ENCODE measurements at regions not wholly inside any gene's neighbourhood (a gene's known extent, or its start where the extent isn't known, plus 50 kb on each side); places are given as distances from the start of the nearest gene placed in this dataset.

GRCh38 chr14:40282196-40282595, 850.0 kb upstream of the FBXO33 start:
- no peak for DNase-seq (ENCODE audit: low read depth in 2 of 2)
- Histone ChIP-seq H2AFZ (ENCODE audit: low read length) (no peak overlapping the region), H3K4me3 (replicated peaks in 1 of 4; ENCODE audit: control extremely low read depth in 1 of 4, insufficient read depth in 1 of 4, low read depth in 3 of 4, low read length in 4 of 4) (no peak overlapping the region), H4K20me1 (ENCODE audit: control insufficient read depth, extremely low read depth, insufficient read depth, low read length) (no peaks in the 10 kb centered on the region), H3K9me3 (ENCODE audit: control insufficient read depth, insufficient read depth, low read depth, low read length) (no peaks in the 10 kb centered on the region), H3K4me2 (ENCODE audit: extremely low read depth, insufficient read depth, low read length) (no peak overlapping the region), H3K27ac (ENCODE audit: insufficient read depth, low read length) (no peak overlapping the region), H3K36me3 (ENCODE audit: control insufficient read depth, insufficient read depth, low read length) (no peaks in the 10 kb centered on the region), H3K79me2 (ENCODE audit: control insufficient read depth, insufficient read depth, low read length) (no peaks in the 10 kb centered on the region), H3K9ac (ENCODE audit: insufficient read depth, low read length) (no peak overlapping the region), H3K4me1 (ENCODE audit: control insufficient read depth, extremely low read depth, insufficient read depth, low read length) (no peaks in the 10 kb centered on the region), H3K27me3 (ENCODE audit: control insufficient read depth, insufficient read depth, low read length) (no peaks in the 10 kb centered on the region)
- no peak for TF ChIP-seq EZH2 (IDR thresholded peaks at IDR 0.05; ENCODE audit: low read length, missing control alignments)

GRCh38 chr14:40280652-40281051, 848.4 kb upstream of the FBXO33 start:
- Histone ChIP-seq H3K4me3 (replicated peaks in 1 of 4; ENCODE audit: control extremely low read depth in 1 of 4, insufficient read depth in 1 of 4, low read depth in 3 of 4, low read length in 4 of 4) (no peak overlapping the region), H3K4me2 (ENCODE audit: extremely low read depth, insufficient read depth, low read length) (no peak overlapping the region), H3K9ac (ENCODE audit: insufficient read depth, low read length) (no peak overlapping the region), H4K20me1 (ENCODE audit: control insufficient read depth, extremely low read depth, insufficient read depth, low read length) (no peaks in the 10 kb centered on the region), H3K27me3 (ENCODE audit: control insufficient read depth, insufficient read depth, low read length) (no peaks in the 10 kb centered on the region), H3K36me3 (ENCODE audit: control insufficient read depth, insufficient read depth, low read length) (no peaks in the 10 kb centered on the region), H3K27ac (ENCODE audit: insufficient read depth, low read length) (no peak overlapping the region), H3K9me3 (ENCODE audit: control insufficient read depth, insufficient read depth, low read depth, low read length) (no peaks in the 10 kb centered on the region), H3K4me1 (ENCODE audit: control insufficient read depth, extremely low read depth, insufficient read depth, low read length) (no peaks in the 10 kb centered on the region), H2AFZ (ENCODE audit: low read length) (no peak overlapping the region), H3K79me2 (ENCODE audit: control insufficient read depth, insufficient read depth, low read length) (no peaks in the 10 kb centered on the region)
- TF ChIP-seq EZH2 (IDR thresholded peaks at IDR 0.05; ENCODE audit: low read length, missing control alignments) (no peak), CTCF (conservative IDR thresholded peaks at IDR 0.05 in 1 of 2, IDR thresholded peaks at IDR 0.05 in 1 of 2; ENCODE audit: low read depth in 1 of 2, low read length in 2 of 2) (no peak)
- DNase-seq (ENCODE audit: low read depth in 2 of 2): no peak

GRCh38 chr14:40273417-40273816, 841.2 kb upstream of the FBXO33 start:
- Histone ChIP-seq H4K20me1 (ENCODE audit: control insufficient read depth, extremely low read depth, insufficient read depth, low read length) (no peaks in the 10 kb centered on the region), H3K9me3 (ENCODE audit: control insufficient read depth, insufficient read depth, low read depth, low read length) (no peaks in the 10 kb centered on the region), H2AFZ (ENCODE audit: low read length) (no peak overlapping the region), H3K4me1 (ENCODE audit: control insufficient read depth, extremely low read depth, insufficient read depth, low read length) (no peaks in the 10 kb centered on the region), H3K36me3 (ENCODE audit: control insufficient read depth, insufficient read depth, low read length) (no peaks in the 10 kb centered on the region), H3K27me3 (ENCODE audit: control insufficient read depth, insufficient read depth, low read length) (no peaks in the 10 kb centered on the region), H3K4me3 (replicated peaks in 1 of 4; ENCODE audit: control extremely low read depth in 1 of 4, insufficient read depth in 1 of 4, low read depth in 3 of 4, low read length in 4 of 4) (no peak overlapping the region), H3K9ac (ENCODE audit: insufficient read depth, low read length) (no peak overlapping the region), H3K79me2 (ENCODE audit: control insufficient read depth, insufficient read depth, low read length) (no peaks in the 10 kb centered on the region), H3K27ac (ENCODE audit: insufficient read depth, low read length) (no peak overlapping the region), H3K4me2 (ENCODE audit: extremely low read depth, insufficient read depth, low read length) (no peak overlapping the region)
- no peak for DNase-seq (ENCODE audit: low read depth in 2 of 2)
- TF ChIP-seq CTCF (conservative IDR thresholded peaks at IDR 0.05 in 1 of 2, IDR thresholded peaks at IDR 0.05 in 1 of 2; ENCODE audit: low read depth in 1 of 2, low read length in 2 of 2) (no peak), EZH2 (IDR thresholded peaks at IDR 0.05; ENCODE audit: low read length, missing control alignments) (no peak)

Measured in fibroblast of lung (primary cell).